DOHH2 (cell line): ENCODE measurements at regions not wholly inside any gene's neighbourhood (a gene's known extent, or its start where the extent isn't known, plus 50 kb on each side); places are given as distances from the start of the nearest gene placed in this dataset.

Experiments
- H3F3A ChIP-seq: fragments of 200-600 bp; sonication (generic), shearing (Covaris generic); 2 replicates; pipeline ENCODE4 v1.6.0; 2016; ENCODE audit warnings: antibody characterized with exemption, mild to moderate bottlenecking; ENCODE audit not compliant: control insufficient read depth, insufficient read depth
- H3K27ac ChIP-seq: fragments of 200-600 bp; sonication (generic); 2 replicates; pipeline ENCODE4 v1.5.1; 2014; ENCODE audit warnings: low read depth, mild to moderate bottlenecking, low read length, moderate library complexity
- H3K27me3 ChIP-seq: fragments of 200-600 bp; sonication (generic); 2 replicates; pipeline ENCODE4 v1.6.1; 2014; ENCODE audit warnings: mild to moderate bottlenecking, low read length, mixed read lengths; ENCODE audit not compliant: control insufficient read depth
- H3K36me3 ChIP-seq: fragments of 200-600 bp; sonication (generic); 2 replicates; pipeline ENCODE4 v1.6.1; 2014; ENCODE audit warnings: mild to moderate bottlenecking, low read length, moderate library complexity, mixed read lengths; ENCODE audit not compliant: control insufficient read depth
- H3K4me1 ChIP-seq: fragments of 200-600 bp; sonication (generic); 2 replicates; pipeline ENCODE4 v1.6.1; 2014; ENCODE audit warnings: mild to moderate bottlenecking, low read length, mixed read lengths; ENCODE audit not compliant: control insufficient read depth
- H3K4me2 ChIP-seq: fragments of 200-600 bp; sonication (generic); 2 replicates; pipeline ENCODE4 v1.6.0; 2014; ENCODE audit warnings: mild to moderate bottlenecking, low read length, moderate library complexity
- H3K4me3 ChIP-seq: fragments of 200-600 bp; sonication (generic); 2 replicates; pipeline ENCODE4 v1.5.1; 2014; ENCODE audit warnings: mild to moderate bottlenecking, low read length, mixed read lengths
- H3K79me2 ChIP-seq: fragments of 200-600 bp; sonication (generic); 2 replicates; pipeline ENCODE4 v1.6.1; 2014; ENCODE audit warnings: mild to moderate bottlenecking, low read length, mixed read lengths; ENCODE audit not compliant: control insufficient read depth
- H3K9me2 ChIP-seq: fragments of 200-600 bp; sonication (generic); replicated peaks from 2 replicates; pipeline ENCODE4 v1.6.1; 2014; ENCODE audit warnings: mild to moderate bottlenecking, low read length, mixed read lengths; ENCODE audit not compliant: control insufficient read depth
- H3K9me3 ChIP-seq: fragments of 200-600 bp; sonication (generic); 2 replicates; pipeline ENCODE4 v1.6.1; 2014; ENCODE audit warnings: antibody characterized with exemption, low read length, mixed read lengths; ENCODE audit not compliant: control insufficient read depth, insufficient read depth
- H4K20me1 ChIP-seq: fragments of 200-600 bp; sonication (generic); 2 replicates; pipeline ENCODE4 v1.6.0; 2014; ENCODE audit warnings: low read depth, mild to moderate bottlenecking, antibody characterized with exemption, low read length, moderate library complexity; ENCODE audit not compliant: control insufficient read depth, insufficient read depth
- CTCF ChIP-seq: fragments of 200-600 bp; sonication (generic); IDR thresholded peaks from one replicate; pipeline ENCODE4 v1.5.1; 2014; ENCODE audit warnings: antibody characterized with exemption, mild to moderate bottlenecking, low read depth, low read length; ENCODE audit not compliant: poor library complexity, severe bottlenecking
- EZH2phosphoT487 ChIP-seq: fragments of 200-600 bp; sonication (generic); IDR thresholded peaks from 2 replicates; pipeline ENCODE4 v1.6.1; 2017; ENCODE audit warnings: borderline replicate concordance, mild to moderate bottlenecking, antibody characterized with exemption, low read length, moderate library complexity, mixed read lengths

GRCh38 chr6:63371104-63371715 lies 51.4 kb upstream of the LGSN start:
- H4K20me1 ChIP-seq = no peaks in the 10 kb centered on the region
- H3K9me2 ChIP-seq = no peaks in the 10 kb centered on the region
- TF ChIP-seq CTCF (no peak), EZH2phosphoT487 (no peak)
- peaks cover under 1% of the 10 kb centered on the region; the same call in 1 of the 2 replicates for H3K27me3 ChIP-seq
- H3K36me3 ChIP-seq = no peaks in the 10 kb centered on the region
- no peak overlapping the region for H3K27ac ChIP-seq
- H3K9me3 ChIP-seq = no peaks in the 10 kb centered on the region
- no peak overlapping the region for H3K4me2 ChIP-seq
- H3K79me2 ChIP-seq = no peaks in the 10 kb centered on the region
- no peak overlapping the region for H3K4me3 ChIP-seq
- no peaks in the 10 kb centered on the region for H3F3A ChIP-seq
- H3K4me1 ChIP-seq = no peaks in the 10 kb centered on the region

GRCh38 chr6:63372951-63373533 lies 53.3 kb upstream of the LGSN start:
- no peaks in the 10 kb centered on the region for H3K36me3 ChIP-seq
- no peak overlapping the region for H3K4me2 ChIP-seq
- no peaks in the 10 kb centered on the region for H3K9me2 ChIP-seq
- no peaks in the 10 kb centered on the region for H3K4me1 ChIP-seq
- H3K9me3 ChIP-seq = no peaks in the 10 kb centered on the region
- H3K79me2 ChIP-seq = no peaks in the 10 kb centered on the region
- H3F3A ChIP-seq = no peaks in the 10 kb centered on the region
- H3K27ac ChIP-seq = no peak overlapping the region
- H3K27me3 ChIP-seq = peaks cover 2% of the 10 kb centered on the region; the same call in 1 of the 2 replicates
- H3K4me3 ChIP-seq = no peak overlapping the region
- H4K20me1 ChIP-seq = no peaks in the 10 kb centered on the region
- TF ChIP-seq CTCF = no peak
- no peak for TF ChIP-seq EZH2phosphoT487

GRCh38 chr6:63389191-63389844 lies 69.5 kb upstream of the LGSN start:
- no peak for TF ChIP-seq CTCF
- TF ChIP-seq EZH2phosphoT487 = no peak
- Histone ChIP-seq H3K9me2 (no peaks in the 10 kb centered on the region), H3K36me3 (no peaks in the 10 kb centered on the region), H3F3A (no peaks in the 10 kb centered on the region), H3K79me2 (no peaks in the 10 kb centered on the region), H4K20me1 (no peaks in the 10 kb centered on the region), H3K4me1 (no peaks in the 10 kb centered on the region), H3K9me3 (no peaks in the 10 kb centered on the region), H3K4me3 (no peak overlapping the region), H3K27ac (no peak overlapping the region), H3K27me3 (no peaks in the 10 kb centered on the region), H3K4me2 (no peak overlapping the region)
